KOPT-K1 (cell line): ENCODE measurements at regions not wholly inside any gene's neighbourhood (a gene's known extent, or its start where the extent isn't known, plus 50 kb on each side); places are given as distances from the start of the nearest gene placed in this dataset.
"Not testable (repeated sequence)": the region's sequence is repeated elsewhere in the genome, so short reads cannot be mapped to it uniquely, and the experiment has no call there.

Source experiments
- H3K27ac ChIP-seq: fragments of 200-600 bp; sonication (generic); 2 replicates; pipeline ENCODE4 v1.5.1; 2016; ENCODE audit warnings: antibody characterized with exemption, mild to moderate bottlenecking, low read depth, low read length; ENCODE audit not compliant: poor library complexity, severe bottlenecking
- H3K36me3 ChIP-seq: fragments of 200-600 bp; sonication (generic); 2 replicates; pipeline ENCODE4 v1.5.1; 2017; ENCODE audit warnings: antibody characterized with exemption, mild to moderate bottlenecking, low read length, moderate library complexity; ENCODE audit not compliant: insufficient read depth
- H3K9me3 ChIP-seq: fragments of 200-600 bp; sonication (generic); 2 replicates; pipeline ENCODE4 v1.5.1; 2017; ENCODE audit warnings: antibody characterized with exemption, low read length, mild to moderate bottlenecking; ENCODE audit not compliant: insufficient read depth, poor library complexity, severe bottlenecking

DNA sequence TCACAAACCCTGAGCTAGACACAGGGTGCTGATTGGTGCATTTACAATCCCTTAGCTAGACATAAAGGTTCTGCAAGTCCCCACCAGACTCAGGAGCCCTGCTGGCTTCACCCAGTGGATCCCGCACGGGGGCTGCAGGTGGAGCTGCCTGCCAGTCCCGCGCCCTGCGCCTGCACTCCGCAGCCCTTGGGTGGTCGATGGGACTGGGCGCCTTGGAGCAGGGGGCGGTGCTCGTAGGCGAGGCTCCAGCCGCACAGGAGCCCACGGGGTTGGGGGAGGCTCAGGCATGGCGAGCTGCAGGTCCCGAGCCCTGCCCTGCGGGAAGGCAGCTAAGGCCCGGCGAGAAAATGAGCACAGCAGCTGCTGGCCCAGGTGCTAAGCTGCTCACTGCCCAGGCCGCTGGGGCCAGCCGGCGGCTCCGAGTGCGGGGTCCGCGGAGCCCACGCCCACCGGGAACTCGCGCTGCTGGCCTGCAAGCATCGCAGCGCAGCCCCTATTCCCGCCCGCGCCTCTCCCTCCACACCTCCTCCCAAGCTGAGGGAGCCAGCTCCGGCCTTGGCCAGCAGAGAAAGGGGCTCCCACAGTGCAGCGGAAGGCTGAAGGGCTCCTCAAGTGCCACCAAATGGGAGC, 155.2 kb downstream of the SLC25A46 start:
- H3K36me3 ChIP-seq, H3K9me3 ChIP-seq, H3K27ac ChIP-seq: not testable (repeated sequence)

DNA sequence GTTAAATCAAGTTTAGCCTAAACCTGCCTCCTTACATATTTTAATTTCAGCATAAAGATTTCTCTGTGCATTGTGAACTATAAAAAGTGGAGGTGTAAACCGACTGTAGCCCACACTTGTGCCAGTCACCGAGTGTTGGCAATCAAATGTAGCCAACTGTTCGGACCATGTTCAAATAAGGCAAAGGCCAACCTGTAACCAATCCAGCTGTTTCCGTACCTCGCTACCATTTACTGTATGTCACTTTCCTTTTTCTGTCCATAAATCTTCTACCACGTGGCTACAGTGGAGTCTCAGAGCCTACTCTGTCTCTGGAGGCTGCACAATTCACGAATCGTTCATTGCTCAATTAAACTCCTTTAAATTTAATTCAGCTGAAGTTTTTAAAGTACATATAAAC, 156.0 kb downstream of the SLC25A46 start:
- Histone ChIP-seq H3K9me3 (no peaks in the 10 kb centered on the region), H3K36me3 (no peaks in the 10 kb centered on the region), H3K27ac (no peak overlapping the region)

DNA sequence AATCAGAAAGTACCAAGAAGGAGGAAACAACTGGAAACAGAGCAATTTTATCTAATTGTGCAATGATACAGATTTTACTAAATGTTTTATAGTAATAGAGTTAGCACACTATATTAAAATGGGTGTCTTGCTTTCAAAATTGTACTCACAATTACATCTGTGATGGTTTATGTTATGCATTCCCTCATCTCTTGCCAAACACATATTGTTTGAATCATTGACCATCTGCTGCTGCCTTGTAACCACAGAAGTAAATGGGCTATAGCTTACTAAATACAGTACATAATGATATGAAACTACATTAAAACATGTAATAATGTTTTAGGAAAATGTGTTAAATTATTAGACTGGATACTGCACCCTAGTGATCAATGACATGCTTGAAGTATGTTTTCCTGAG, 158.1 kb downstream of the SLC25A46 start:
- H3K27ac ChIP-seq = no peak overlapping the region
- no peaks in the 10 kb centered on the region for H3K9me3 ChIP-seq
- no peaks in the 10 kb centered on the region for H3K36me3 ChIP-seq

DNA sequence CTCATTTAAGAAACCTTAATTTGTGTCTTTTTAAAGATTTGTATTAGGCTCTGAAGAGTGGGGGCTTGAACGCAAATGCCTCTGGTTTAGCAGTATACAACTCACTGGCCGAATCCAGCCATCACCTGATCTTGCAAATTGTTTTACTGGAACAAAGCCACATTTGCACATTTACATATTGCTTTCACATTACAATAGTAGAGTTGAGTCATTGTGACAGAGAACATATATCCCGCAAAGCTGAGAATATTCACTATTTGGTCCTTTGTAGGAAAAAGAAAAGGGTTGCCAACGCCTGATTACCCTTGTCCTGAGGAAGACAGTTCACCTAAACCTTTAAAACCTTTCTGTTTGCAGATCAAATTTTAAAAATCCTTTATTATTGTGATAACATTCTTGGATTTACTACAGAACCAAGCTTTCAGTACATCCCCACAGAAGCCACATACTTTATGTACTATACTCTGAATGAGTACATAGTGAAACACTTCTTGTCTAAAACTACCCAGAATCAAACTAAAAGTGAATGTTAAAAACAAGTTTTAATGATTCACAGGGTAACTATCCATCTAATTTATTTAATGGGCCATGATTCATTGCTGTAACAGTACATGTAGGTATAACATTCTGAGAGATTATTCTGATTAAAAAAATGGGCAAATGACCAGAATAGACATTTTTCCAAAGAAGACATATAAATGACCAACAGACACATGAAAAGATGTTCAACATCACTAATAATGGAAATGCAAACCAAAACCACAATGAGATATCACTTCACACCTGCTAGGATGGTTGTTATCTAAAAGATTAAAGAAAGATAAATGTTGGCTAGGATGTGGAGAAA, 161.0 kb downstream of the SLC25A46 start:
- Histone ChIP-seq H3K9me3 (no peaks in the 10 kb centered on the region), H3K27ac (no peak overlapping the region), H3K36me3 (no peaks in the 10 kb centered on the region)

DNA sequence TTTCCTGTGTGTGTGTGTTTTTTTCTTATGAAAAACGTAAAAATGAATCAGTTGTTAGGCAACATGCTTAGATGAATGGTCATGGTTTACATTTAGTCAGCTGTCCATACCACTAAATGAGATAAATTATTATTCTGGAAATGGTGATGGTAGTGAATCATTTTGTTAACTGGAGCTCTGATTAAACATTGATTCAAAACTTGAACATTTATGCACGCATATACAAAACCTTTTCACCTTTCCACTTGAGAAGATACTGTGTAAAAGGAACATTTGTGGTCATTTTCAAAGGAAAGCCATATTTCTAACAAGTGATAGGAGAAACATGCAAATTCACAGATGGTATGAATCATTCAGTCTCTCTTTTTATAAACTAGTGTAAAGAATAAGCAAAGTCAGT, 162.0 kb downstream of the SLC25A46 start:
- Histone ChIP-seq H3K9me3 (no peaks in the 10 kb centered on the region), H3K36me3 (no peaks in the 10 kb centered on the region), H3K27ac (no peak overlapping the region)

DNA sequence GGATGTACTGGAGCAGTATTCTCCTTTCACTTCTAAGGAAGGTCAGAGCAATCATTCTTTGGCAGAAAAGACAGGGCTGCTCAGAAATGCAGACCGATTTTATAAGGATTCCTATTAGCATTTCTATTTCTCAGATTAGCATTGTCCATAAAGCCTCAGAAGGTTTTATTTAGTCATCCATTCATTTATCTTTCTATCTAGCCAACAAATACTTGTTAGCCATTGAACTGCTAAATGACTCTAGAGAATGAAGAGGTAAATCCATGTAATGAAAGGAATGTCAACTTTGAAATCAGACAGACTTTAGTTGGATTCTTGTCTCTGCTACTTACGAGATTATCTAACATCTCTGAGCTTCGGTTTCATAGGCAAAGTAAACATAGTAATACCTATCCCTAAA, 165.2 kb downstream of the SLC25A46 start:
- no peak overlapping the region for H3K27ac ChIP-seq
- H3K9me3 ChIP-seq = no peaks in the 10 kb centered on the region
- H3K36me3 ChIP-seq = no peaks in the 10 kb centered on the region

DNA sequence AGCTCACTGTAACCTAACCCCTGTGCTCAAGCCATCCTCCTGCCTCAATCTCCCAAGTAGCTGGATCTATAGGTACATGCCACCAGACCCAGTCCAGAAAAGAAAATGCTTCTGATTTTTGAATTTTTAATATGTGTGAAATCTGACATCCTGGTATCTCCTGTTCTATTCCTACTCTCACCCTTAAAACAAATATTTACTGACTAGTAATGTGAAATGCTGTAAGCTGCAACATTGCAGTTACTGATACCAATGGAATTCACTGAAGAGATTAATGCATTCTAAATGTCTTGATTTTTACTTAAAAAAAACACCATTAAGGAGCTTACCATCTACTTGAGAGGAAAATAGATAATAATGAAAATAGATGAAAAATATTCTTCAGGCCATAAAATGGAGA, 162.7 kb upstream of the TSLP start:
- Histone ChIP-seq H3K36me3 (no peaks in the 10 kb centered on the region), H3K27ac (no peak overlapping the region)

DNA sequence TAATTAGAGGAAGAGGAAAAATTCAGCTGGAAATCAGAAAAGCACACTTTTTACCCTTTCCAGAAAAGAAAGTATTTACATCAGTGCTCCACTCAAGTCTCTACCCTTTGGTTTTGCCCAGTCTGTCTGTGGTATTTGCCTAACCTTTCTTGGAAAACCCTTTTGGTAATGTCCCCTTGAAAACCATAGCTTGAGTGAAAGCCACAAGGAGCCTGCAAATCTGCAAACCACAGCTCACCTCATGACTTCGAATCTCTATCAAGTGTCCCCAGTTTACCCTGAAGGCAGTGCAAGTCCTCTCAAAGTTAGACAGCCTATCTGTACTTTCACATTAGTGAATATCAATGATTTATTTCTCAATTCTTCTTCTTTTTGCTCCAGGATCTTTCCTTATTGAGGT, 162.1 kb upstream of the TSLP start:
- Histone ChIP-seq H3K9me3 (no peaks in the 10 kb centered on the region), H3K27ac (no peak overlapping the region), H3K36me3 (no peaks in the 10 kb centered on the region)

More for the DNA sequence above, 162.7 kb upstream of the TSLP start:
- no peaks in the 10 kb centered on the region for H3K9me3 ChIP-seq

DNA sequence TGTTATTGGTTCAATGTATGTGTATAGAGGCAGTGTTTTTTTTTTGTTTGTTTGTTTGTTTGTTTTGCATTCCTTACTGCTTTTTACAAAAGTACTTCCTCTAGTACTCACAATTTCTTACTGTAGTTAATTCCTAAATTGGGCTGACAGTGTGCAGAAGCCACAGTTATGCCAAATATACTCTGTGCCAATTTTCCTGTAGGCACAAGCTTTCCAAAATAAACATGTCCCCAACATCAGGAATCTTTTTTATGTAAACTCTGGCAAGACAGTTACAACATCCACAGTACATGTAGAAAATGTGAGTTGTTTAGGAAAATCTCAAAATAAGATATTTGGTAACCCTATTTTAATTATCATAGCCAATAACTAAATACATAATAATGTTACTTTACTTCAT, 161.6 kb upstream of the TSLP start:
- no peaks in the 10 kb centered on the region for H3K9me3 ChIP-seq
- no peak overlapping the region for H3K27ac ChIP-seq

DNA sequence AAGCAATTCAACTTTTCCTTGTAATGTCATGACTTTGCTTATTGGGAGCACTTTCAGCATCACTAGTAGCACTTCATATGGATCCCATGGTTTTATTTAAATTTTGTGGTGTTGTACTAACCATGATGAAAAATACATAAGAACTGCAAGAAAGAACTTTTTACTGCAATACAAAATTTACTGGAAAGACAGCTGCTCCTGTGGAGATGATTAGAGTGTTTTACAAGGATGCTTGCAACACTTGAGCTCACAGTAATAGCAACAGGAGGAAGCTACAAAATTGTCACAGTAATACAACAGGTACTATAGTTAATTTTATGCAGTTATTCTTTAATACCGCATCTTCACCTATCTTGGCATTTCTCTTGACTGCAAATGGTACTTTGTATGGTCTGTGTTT, 158.3 kb upstream of the TSLP start:
- Histone ChIP-seq H3K36me3 (no peaks in the 10 kb centered on the region), H3K27ac (no peak overlapping the region), H3K9me3 (no peaks in the 10 kb centered on the region)

More for the DNA sequence above, 161.6 kb upstream of the TSLP start:
- no peaks in the 10 kb centered on the region for H3K36me3 ChIP-seq

DNA sequence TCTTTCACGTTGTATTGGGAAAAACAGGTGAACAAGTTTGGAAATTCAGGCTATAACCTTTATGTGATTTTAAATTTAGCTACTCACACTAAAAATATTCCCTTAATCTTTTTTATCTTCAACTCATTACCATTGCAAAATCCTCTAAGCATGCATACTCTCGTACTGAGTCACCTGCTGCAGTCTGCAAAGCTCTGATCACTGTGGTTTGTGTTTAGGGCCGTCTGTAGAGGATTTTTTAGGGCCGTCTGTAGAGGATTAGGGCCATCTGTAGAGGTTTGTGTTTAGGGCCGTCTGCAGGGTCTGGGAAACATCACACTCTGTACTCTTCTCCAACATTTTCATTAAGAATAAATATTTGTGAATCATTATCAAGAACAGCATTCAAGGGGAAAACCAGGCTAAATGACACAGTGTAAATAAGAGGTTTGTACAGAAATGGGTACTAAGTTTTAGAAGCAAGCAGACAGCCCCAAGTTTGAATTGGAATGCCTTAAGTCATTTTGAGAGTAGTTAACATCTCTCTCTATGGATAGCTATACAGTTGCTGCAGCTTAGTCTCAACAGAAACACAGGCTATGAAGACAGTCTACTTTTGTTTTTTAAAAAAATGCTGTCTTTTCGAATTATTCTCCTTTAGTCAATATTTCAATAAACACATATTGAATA, 155.0 kb upstream of the TSLP start:
- Histone ChIP-seq H3K27ac (no peak overlapping the region), H3K36me3 (no peaks in the 10 kb centered on the region), H3K9me3 (no peaks in the 10 kb centered on the region)

DNA sequence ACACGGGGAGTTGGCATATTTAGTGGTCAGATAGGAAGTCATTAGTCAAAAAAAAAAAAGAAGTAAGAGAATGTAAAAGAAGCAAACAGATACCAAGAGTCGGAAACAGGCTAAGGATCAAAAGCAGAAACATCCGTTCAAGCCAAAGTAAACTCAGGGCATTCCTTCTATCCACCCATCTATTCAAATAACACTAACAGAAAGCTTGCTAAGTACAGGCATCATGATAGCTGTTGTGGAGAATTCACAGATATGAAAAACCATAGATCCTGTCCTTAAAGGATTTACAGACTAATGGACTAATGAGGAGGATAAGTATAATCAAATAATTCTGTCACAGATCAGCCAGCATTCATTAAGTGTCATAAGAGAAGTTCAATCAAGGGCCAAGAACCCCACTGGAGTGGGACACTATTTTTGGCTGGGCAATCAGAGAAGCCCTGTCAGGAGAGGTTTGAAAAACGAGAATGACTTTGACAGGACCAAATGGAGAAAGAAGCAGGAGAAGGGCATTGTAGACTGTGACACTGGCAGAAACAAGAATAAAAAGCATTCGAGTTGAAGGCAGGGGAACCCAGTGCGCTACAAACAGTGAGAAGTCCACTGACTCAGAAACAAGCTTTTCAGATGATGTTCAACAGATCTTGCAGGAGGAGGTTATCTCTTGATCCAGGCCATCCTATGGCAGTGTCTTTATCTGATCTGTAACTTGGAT, 154.2 kb upstream of the TSLP start:
- H3K27ac ChIP-seq = no peak overlapping the region
- no peaks in the 10 kb centered on the region for H3K36me3 ChIP-seq
- H3K9me3 ChIP-seq = no peaks in the 10 kb centered on the region

DNA sequence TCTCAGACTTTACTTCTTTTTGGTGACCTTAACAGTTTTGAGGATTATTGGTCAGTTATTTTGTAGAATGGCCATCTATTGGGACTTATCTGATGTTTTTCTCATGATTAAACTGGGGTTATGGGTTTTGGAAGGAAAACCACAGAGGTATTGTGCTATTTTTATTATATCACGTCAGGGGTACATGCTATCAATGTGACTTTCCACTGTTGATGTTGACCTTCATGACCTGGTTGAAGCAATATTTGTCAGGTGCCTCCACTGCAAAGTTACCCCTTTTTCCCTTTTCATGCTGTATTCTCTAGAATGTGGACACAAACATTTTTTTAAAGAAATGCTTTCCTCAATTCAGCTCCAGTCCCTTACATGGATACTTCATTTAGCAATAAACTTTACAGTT, 152.8 kb upstream of the TSLP start:
- Histone ChIP-seq H3K36me3 (no peaks in the 10 kb centered on the region), H3K9me3 (no peaks in the 10 kb centered on the region), H3K27ac (no peak overlapping the region)

DNA sequence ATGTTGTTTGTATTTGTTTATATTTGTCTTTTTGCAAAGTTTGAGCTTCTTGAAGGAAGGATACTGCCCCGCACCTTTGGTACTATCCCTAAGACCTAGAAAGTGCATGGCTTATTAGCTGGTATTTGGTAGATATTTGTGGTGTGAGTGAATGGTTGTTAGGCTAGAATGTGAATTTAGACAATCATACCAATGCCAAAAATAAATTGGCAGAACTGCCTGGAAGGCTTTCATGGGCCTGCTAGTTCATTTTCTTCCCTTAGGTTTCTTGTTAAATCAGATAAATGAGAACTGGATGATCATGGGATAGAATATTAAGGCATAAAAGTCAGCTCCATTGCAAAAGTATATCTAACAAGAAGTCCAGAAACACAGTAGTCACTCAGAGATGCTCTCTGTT, 147.5 kb upstream of the TSLP start:
- no peaks in the 10 kb centered on the region for H3K36me3 ChIP-seq
- no peaks in the 10 kb centered on the region for H3K9me3 ChIP-seq
- no peak overlapping the region for H3K27ac ChIP-seq

DNA sequence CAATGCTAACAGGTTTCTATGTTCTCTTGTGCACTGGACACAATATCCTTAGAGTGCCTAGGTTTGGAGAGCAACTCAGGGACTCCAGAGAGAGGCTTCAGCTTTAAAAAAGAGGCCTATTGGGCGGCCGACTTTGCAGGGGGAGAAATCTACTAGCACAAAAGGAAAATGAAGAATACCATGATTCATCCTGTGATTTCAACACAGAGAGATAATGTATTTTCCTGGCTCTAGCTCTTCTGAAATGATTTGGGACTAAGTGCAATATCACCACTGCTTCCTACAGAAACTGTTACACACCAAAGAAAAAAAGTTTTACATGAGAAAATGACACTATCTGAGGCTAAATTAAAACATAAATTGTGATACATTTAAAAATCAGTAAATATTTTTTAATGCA, 146.1 kb upstream of the TSLP start:
- Histone ChIP-seq H3K9me3 (no peaks in the 10 kb centered on the region), H3K36me3 (no peaks in the 10 kb centered on the region), H3K27ac (no peak overlapping the region)
